ENCODE measurements at regions not wholly inside any gene's neighbourhood (a gene's known extent, or its start where the extent isn't known, plus 50 kb on each side); places are given as distances from the start of the nearest gene placed in this dataset.

GRCh38 chr6:150711061-150711460 lies 111.4 kb downstream of the PLEKHG1 start:
- TF ChIP-seq, protein P1, sequence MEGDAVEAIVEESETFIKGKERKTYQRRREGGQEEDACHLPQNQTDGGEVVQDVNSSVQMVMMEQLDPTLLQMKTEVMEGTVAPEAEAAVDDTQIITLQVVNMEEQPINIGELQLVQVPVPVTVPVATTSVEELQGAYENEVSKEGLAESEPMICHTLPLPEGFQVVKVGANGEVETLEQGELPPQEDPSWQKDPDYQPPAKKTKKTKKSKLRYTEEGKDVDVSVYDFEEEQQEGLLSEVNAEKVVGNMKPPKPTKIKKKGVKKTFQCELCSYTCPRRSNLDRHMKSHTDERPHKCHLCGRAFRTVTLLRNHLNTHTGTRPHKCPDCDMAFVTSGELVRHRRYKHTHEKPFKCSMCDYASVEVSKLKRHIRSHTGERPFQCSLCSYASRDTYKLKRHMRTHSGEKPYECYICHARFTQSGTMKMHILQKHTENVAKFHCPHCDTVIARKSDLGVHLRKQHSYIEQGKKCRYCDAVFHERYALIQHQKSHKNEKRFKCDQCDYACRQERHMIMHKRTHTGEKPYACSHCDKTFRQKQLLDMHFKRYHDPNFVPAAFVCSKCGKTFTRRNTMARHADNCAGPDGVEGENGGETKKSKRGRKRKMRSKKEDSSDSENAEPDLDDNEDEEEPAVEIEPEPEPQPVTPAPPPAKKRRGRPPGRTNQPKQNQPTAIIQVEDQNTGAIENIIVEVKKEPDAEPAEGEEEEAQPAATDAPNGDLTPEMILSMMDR (IDR thresholded peaks at IDR 0.05; ENCODE audit: insufficient read depth, low read length, poor library complexity, severe bottlenecking), result no peak
- no peak for TF ChIP-seq EZH2phosphoT487 (conservative IDR thresholded peaks at IDR 0.05; ENCODE audit: low read length)

Data from SU-DHL-6 (cell line).